ENCODE measurements at regions not wholly inside any gene's neighbourhood (a gene's known extent, or its start where the extent isn't known, plus 50 kb on each side); places are given as distances from the start of the nearest gene placed in this dataset.

GRCh38 chr16:17921357-17921978 lies 415.1 kb downstream of the NPIPA8 start:
- Histone ChIP-seq H4K20me1 (ENCODE audit: insufficient read depth, low read length) (no peaks in the 10 kb centered on the region), H3K9me3 (ENCODE audit: low read depth, low read length) (no peaks in the 10 kb centered on the region), H3K4me3 (ENCODE audit: insufficient read depth, low read length) (no peak overlapping the region), H3K27me3 (ENCODE audit: insufficient read depth, low read length) (no peaks in the 10 kb centered on the region), H3K27ac (ENCODE audit: low read depth, low read length) (no peak overlapping the region), H3K79me2 (ENCODE audit: insufficient read depth, low read length) (no peaks in the 10 kb centered on the region), H3K36me3 (ENCODE audit: insufficient read depth, low read length) (no peaks in the 10 kb centered on the region), H3K4me1 (ENCODE audit: insufficient read depth, low read length) (no peaks in the 10 kb centered on the region), H2AFZ (ENCODE audit: low read length) (no peak overlapping the region), H3K4me2 (ENCODE audit: insufficient read depth, low read length) (no peak overlapping the region)
- peak; percentile 55 for TF ChIP-seq CTCF (IDR thresholded peaks at IDR 0.05; ENCODE audit: extremely low read depth, low read depth, low read length)
- DNase-seq (ENCODE audit: insufficient read length, low spot score, missing footprints) = no peak

GRCh38 chr16:17917316-17918019 lies 419.1 kb downstream of the NPIPA8 start:
- DNase-seq (ENCODE audit: insufficient read length, low spot score, missing footprints) = no peak
- Histone ChIP-seq H3K9me3 (ENCODE audit: low read depth, low read length) (no peaks in the 10 kb centered on the region), H3K4me2 (ENCODE audit: insufficient read depth, low read length) (no peak overlapping the region), H3K4me3 (ENCODE audit: insufficient read depth, low read length) (no peak overlapping the region), H3K79me2 (ENCODE audit: insufficient read depth, low read length) (no peaks in the 10 kb centered on the region), H3K36me3 (ENCODE audit: insufficient read depth, low read length) (no peaks in the 10 kb centered on the region), H4K20me1 (ENCODE audit: insufficient read depth, low read length) (no peaks in the 10 kb centered on the region), H3K4me1 (ENCODE audit: insufficient read depth, low read length) (no peaks in the 10 kb centered on the region), H2AFZ (ENCODE audit: low read length) (no peak overlapping the region), H3K27ac (ENCODE audit: low read depth, low read length) (no peak overlapping the region), H3K27me3 (ENCODE audit: insufficient read depth, low read length) (no peaks in the 10 kb centered on the region)
- no peak for TF ChIP-seq CTCF (IDR thresholded peaks at IDR 0.05; ENCODE audit: extremely low read depth, low read depth, low read length)

- DNase-seq (ENCODE audit: insufficient read length, low spot score, missing footprints) = no peak
- Histone ChIP-seq H4K20me1 (ENCODE audit: insufficient read depth, low read length) (no peaks in the 10 kb centered on the region), H3K9me3 (ENCODE audit: low read depth, low read length) (no peaks in the 10 kb centered on the region)
These were observed 420.7 kb downstream of the NPIPA8 start for GRCh38 chr16:17915791-17916190.

More at GRCh38 chr16:17915791-17916190, 420.7 kb downstream of the NPIPA8 start:
- Histone ChIP-seq H3K27ac (ENCODE audit: low read depth, low read length) (no peak overlapping the region), H3K79me2 (ENCODE audit: insufficient read depth, low read length) (no peaks in the 10 kb centered on the region), H3K36me3 (ENCODE audit: insufficient read depth, low read length) (no peaks in the 10 kb centered on the region), H3K4me1 (ENCODE audit: insufficient read depth, low read length) (no peaks in the 10 kb centered on the region), H3K4me3 (ENCODE audit: insufficient read depth, low read length) (no peak overlapping the region), H3K27me3 (ENCODE audit: insufficient read depth, low read length) (no peaks in the 10 kb centered on the region), H2AFZ (ENCODE audit: low read length) (no peak overlapping the region), H3K4me2 (ENCODE audit: insufficient read depth, low read length) (no peak overlapping the region)
- no peak for TF ChIP-seq CTCF (IDR thresholded peaks at IDR 0.05; ENCODE audit: extremely low read depth, low read depth, low read length)

Measured in osteoblast (primary cell).